ENCODE measurements at regions not wholly inside any gene's neighbourhood (a gene's known extent, or its start where the extent isn't known, plus 50 kb on each side); places are given as distances from the start of the nearest gene placed in this dataset.

DNA sequence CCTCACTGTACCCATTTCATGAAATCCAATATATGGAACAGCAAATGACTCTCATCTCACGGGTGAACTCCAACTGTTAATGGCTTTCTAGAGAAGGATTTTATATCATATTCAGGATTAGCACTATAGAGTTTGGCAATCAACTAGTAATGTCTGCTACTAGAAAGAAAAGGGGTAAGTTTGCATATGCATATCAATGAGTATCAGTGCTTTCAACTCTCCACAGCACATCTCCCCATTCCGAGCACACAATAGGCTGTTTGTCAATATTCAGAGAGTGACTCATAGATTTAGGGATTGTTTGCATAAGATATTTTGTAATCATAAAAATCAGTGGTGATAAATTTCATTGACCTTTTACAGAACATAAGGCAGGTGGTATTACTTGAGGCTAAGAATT lies 163.2 kb upstream of the LMCD1 start:
- no peak overlapping the region for H2AFZ ChIP-seq (ENCODE audit: low read depth, low read length)
- H3K4me1 ChIP-seq (ENCODE audit: control insufficient read depth, insufficient read depth, low read depth, low read length), result no peaks in the 10 kb centered on the region
- peaks cover 0 to 11% of the 10 kb centered on the region in 2 experiments for H3K27me3 ChIP-seq (ENCODE audit: control insufficient read depth in 1 of 2, insufficient read depth in 1 of 2, low read length in 2 of 2)
- no peak overlapping the region for H3K9ac ChIP-seq (ENCODE audit: low read length)
- no peak overlapping the region for H3K27ac ChIP-seq (ENCODE audit: low read length, poor library complexity, severe bottlenecking)
- H2AK5ac ChIP-seq (ENCODE audit: low read length, severe bottlenecking), result no peak overlapping the region
- no peak for DNase-seq
- no peak overlapping the region for H3K18ac ChIP-seq (ENCODE audit: low read depth in 1 of 2, low read length in 2 of 2)
- no peak overlapping the region for H2BK5ac ChIP-seq (ENCODE audit: low read depth, low read length, poor library complexity, severe bottlenecking)
- H3K36me3 ChIP-seq (ENCODE audit: control insufficient read depth in 1 of 2, insufficient read depth in 2 of 2, low read depth in 1 of 2, low read length in 2 of 2), result no peaks in the 10 kb centered on the region
- WGBS, result 89% methylated on average over 1 of the region's 2 CpGs
- no peak overlapping the region for H4K8ac ChIP-seq (ENCODE audit: low read length)
- no peak overlapping the region for H2BK15ac ChIP-seq (ENCODE audit: low read depth, poor library complexity, severe bottlenecking)
- no peak overlapping the region for H4K91ac ChIP-seq (ENCODE audit: low read length)
- H3K4me3 ChIP-seq (ENCODE audit: insufficient read depth in 1 of 2, low read depth in 1 of 2, low read length in 2 of 2), result no peak overlapping the region
- no peak overlapping the region for H3K14ac ChIP-seq (ENCODE audit: low read length in 2 of 2)
- H3K23ac ChIP-seq (ENCODE audit: low read length in 2 of 2), result no peak overlapping the region
- H3K4me2 ChIP-seq (ENCODE audit: low read length, poor library complexity, severe bottlenecking), result no peak overlapping the region
- peaks cover 4% of the 10 kb centered on the region for H3K9me3 ChIP-seq (ENCODE audit: control insufficient read depth, low read length)
- H2BK12ac ChIP-seq (ENCODE audit: low read length in 2 of 2), result no peak overlapping the region
- H3K4ac ChIP-seq (ENCODE audit: low read depth in 1 of 2, low read length in 2 of 2), result no peak overlapping the region
- no peak overlapping the region for H2BK120ac ChIP-seq (ENCODE audit: low read depth, low read length)
- no peaks in the 10 kb centered on the region for H3K79me1 ChIP-seq (replicated peaks; ENCODE audit: low read length, poor library complexity, severe bottlenecking)

DNA sequence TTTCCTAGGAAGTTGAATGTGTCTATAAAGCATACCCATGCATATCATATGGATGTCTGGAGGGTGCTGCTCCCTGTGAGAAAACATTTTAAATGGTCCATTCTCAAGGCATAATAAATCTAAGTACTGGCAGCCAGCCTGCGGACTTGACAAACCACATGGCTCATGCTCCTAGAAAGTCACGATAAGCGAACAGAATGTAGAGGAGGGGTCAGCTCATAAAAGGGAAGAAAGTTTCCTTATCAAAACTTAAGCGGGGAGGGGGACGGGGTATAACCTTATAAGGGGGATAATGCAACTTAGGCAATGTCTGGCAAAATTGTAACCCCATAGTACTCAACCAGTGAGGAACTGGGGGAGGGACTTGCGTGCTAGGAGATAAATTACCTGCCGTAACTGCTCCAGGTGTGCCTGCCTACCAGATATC lies 159.8 kb upstream of the LMCD1 start:
- H3K9me3 ChIP-seq (ENCODE audit: control insufficient read depth, low read length), result peaks cover 23% of the 10 kb centered on the region
- H3K27me3 ChIP-seq (ENCODE audit: control insufficient read depth in 1 of 2, insufficient read depth in 1 of 2, low read length in 2 of 2), result peaks cover 0 to 11% of the 10 kb centered on the region in 2 experiments
- no peak overlapping the region for H2AFZ ChIP-seq (ENCODE audit: low read depth, low read length)
- no peak overlapping the region for H3K4me3 ChIP-seq (ENCODE audit: insufficient read depth in 1 of 2, low read depth in 1 of 2, low read length in 2 of 2)
- H3K9ac ChIP-seq (ENCODE audit: low read length), result no peak overlapping the region
- no peak overlapping the region for H3K4me2 ChIP-seq (ENCODE audit: low read length, poor library complexity, severe bottlenecking)
- H3K14ac ChIP-seq (ENCODE audit: low read length in 2 of 2), result no peak overlapping the region
- H2AK5ac ChIP-seq (ENCODE audit: low read length, severe bottlenecking), result no peak overlapping the region
- no peaks in the 10 kb centered on the region for H3K36me3 ChIP-seq (ENCODE audit: control insufficient read depth in 1 of 2, insufficient read depth in 2 of 2, low read depth in 1 of 2, low read length in 2 of 2)
- H4K8ac ChIP-seq (ENCODE audit: low read length), result no peak overlapping the region
- no peak overlapping the region for H4K91ac ChIP-seq (ENCODE audit: low read length)
- H2BK12ac ChIP-seq (ENCODE audit: low read length in 2 of 2), result no peak overlapping the region
- DNase-seq, result no peak
- H3K18ac ChIP-seq (ENCODE audit: low read depth in 1 of 2, low read length in 2 of 2), result no peak overlapping the region
- 69% methylated on average over 7 of the region's 7 CpGs for WGBS
- no peak overlapping the region for H2BK15ac ChIP-seq (ENCODE audit: low read depth, poor library complexity, severe bottlenecking)
- no peak overlapping the region for H3K27ac ChIP-seq (ENCODE audit: low read length, poor library complexity, severe bottlenecking)
- H3K4ac ChIP-seq (ENCODE audit: low read depth in 1 of 2, low read length in 2 of 2), result no peak overlapping the region
- no peak overlapping the region for H2BK120ac ChIP-seq (ENCODE audit: low read depth, low read length)
- no peak overlapping the region for H3K23ac ChIP-seq (ENCODE audit: low read length in 2 of 2)
- H2BK5ac ChIP-seq (ENCODE audit: low read depth, low read length, poor library complexity, severe bottlenecking), result no peak overlapping the region
- no peaks in the 10 kb centered on the region for H3K79me1 ChIP-seq (replicated peaks; ENCODE audit: low read length, poor library complexity, severe bottlenecking)
- no peaks in the 10 kb centered on the region for H3K4me1 ChIP-seq (ENCODE audit: control insufficient read depth, insufficient read depth, low read depth, low read length)

DNA sequence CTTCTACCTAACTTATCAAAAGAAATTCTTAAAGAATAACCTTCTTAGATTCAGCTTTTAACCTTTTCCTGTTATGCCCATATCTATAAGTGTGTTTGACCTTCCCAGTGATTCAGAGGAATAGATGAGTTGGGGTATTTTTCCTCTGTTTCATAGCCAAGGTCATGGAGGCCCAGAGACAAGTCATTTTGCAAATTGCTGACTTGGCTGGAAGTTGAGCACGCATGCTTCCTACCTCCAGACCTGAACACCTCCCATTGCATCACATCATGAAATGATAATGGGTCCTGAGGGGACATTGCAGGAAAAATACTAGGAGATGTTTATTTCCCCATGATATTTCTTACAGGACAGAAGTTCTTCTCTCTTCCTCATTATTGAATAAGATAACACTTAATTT lies 158.6 kb upstream of the LMCD1 start:
- H3K4me2 ChIP-seq (ENCODE audit: low read length, poor library complexity, severe bottlenecking), result no peak overlapping the region
- H2BK15ac ChIP-seq (ENCODE audit: low read depth, poor library complexity, severe bottlenecking), result no peak overlapping the region
- H3K4me1 ChIP-seq (ENCODE audit: control insufficient read depth, insufficient read depth, low read depth, low read length), result no peaks in the 10 kb centered on the region
- H3K9ac ChIP-seq (ENCODE audit: low read length), result no peak overlapping the region
- H2BK120ac ChIP-seq (ENCODE audit: low read depth, low read length), result no peak overlapping the region
- H3K27ac ChIP-seq (ENCODE audit: low read length, poor library complexity, severe bottlenecking), result no peak overlapping the region
- peaks cover 0 to 6% of the 10 kb centered on the region in 2 experiments for H3K27me3 ChIP-seq (ENCODE audit: control insufficient read depth in 1 of 2, insufficient read depth in 1 of 2, low read length in 2 of 2)
- DNase-seq, result no peak
- WGBS, result no CpG with 5 or more reads among the region's 1 CpG
- no peak overlapping the region for H2BK5ac ChIP-seq (ENCODE audit: low read depth, low read length, poor library complexity, severe bottlenecking)
- H4K91ac ChIP-seq (ENCODE audit: low read length), result no peak overlapping the region
- H3K9me3 ChIP-seq (ENCODE audit: control insufficient read depth, low read length), result peaks cover 28% of the 10 kb centered on the region
- H3K23ac ChIP-seq (ENCODE audit: low read length in 2 of 2), result no peak overlapping the region
- H2AK5ac ChIP-seq (ENCODE audit: low read length, severe bottlenecking), result no peak overlapping the region
- H4K8ac ChIP-seq (ENCODE audit: low read length), result no peak overlapping the region
- H2BK12ac ChIP-seq (ENCODE audit: low read length in 2 of 2), result no peak overlapping the region
- no peaks in the 10 kb centered on the region for H3K36me3 ChIP-seq (ENCODE audit: control insufficient read depth in 1 of 2, insufficient read depth in 2 of 2, low read depth in 1 of 2, low read length in 2 of 2)
- no peaks in the 10 kb centered on the region for H3K79me1 ChIP-seq (replicated peaks; ENCODE audit: low read length, poor library complexity, severe bottlenecking)
- H3K4me3 ChIP-seq (ENCODE audit: insufficient read depth in 1 of 2, low read depth in 1 of 2, low read length in 2 of 2), result no peak overlapping the region
- H3K4ac ChIP-seq (ENCODE audit: low read depth in 1 of 2, low read length in 2 of 2), result no peak overlapping the region
- H3K18ac ChIP-seq (ENCODE audit: low read depth in 1 of 2, low read length in 2 of 2), result no peak overlapping the region
- no peak overlapping the region for H3K14ac ChIP-seq (ENCODE audit: low read length in 2 of 2)
- no peak overlapping the region for H2AFZ ChIP-seq (ENCODE audit: low read depth, low read length)

GRCh38 chr3:8345398-8345797 lies 156.2 kb upstream of the LMCD1 start:
- Histone ChIP-seq H3K4ac (ENCODE audit: low read depth in 1 of 2, low read length in 2 of 2) (no peak overlapping the region), H2BK12ac (ENCODE audit: low read length in 2 of 2) (no peak overlapping the region), H2BK120ac (ENCODE audit: low read depth, low read length) (no peak overlapping the region), H3K36me3 (ENCODE audit: control insufficient read depth in 1 of 2, insufficient read depth in 2 of 2, low read depth in 1 of 2, low read length in 2 of 2) (no peaks in the 10 kb centered on the region), H2AFZ (ENCODE audit: low read depth, low read length) (no peak overlapping the region), H4K8ac (ENCODE audit: low read length) (no peak overlapping the region), H3K23ac (ENCODE audit: low read length in 2 of 2) (no peak overlapping the region), H3K4me3 (ENCODE audit: insufficient read depth in 1 of 2, low read depth in 1 of 2, low read length in 2 of 2) (no peak overlapping the region), H3K9ac (ENCODE audit: low read length) (no peak overlapping the region), H3K18ac (ENCODE audit: low read depth in 1 of 2, low read length in 2 of 2) (no peak overlapping the region), H3K27me3 (ENCODE audit: control insufficient read depth in 1 of 2, insufficient read depth in 1 of 2, low read length in 2 of 2) (peaks cover 0 to 4% of the 10 kb centered on the region in 2 experiments), H3K4me2 (ENCODE audit: low read length, poor library complexity, severe bottlenecking) (no peak overlapping the region), H2BK5ac (ENCODE audit: low read depth, low read length, poor library complexity, severe bottlenecking) (no peak overlapping the region), H3K4me1 (ENCODE audit: control insufficient read depth, insufficient read depth, low read depth, low read length) (no peaks in the 10 kb centered on the region), H4K91ac (ENCODE audit: low read length) (no peak overlapping the region), H3K27ac (ENCODE audit: low read length, poor library complexity, severe bottlenecking) (no peak overlapping the region), H2BK15ac (ENCODE audit: low read depth, poor library complexity, severe bottlenecking) (no peak overlapping the region), H2AK5ac (ENCODE audit: low read length, severe bottlenecking) (no peak overlapping the region), H3K14ac (ENCODE audit: low read length in 2 of 2) (no peak overlapping the region), H3K79me1 (replicated peaks; ENCODE audit: low read length, poor library complexity, severe bottlenecking) (no peaks in the 10 kb centered on the region), H3K9me3 (ENCODE audit: control insufficient read depth, low read length) (peaks cover 37% of the 10 kb centered on the region)
- no peak for DNase-seq

Data from mesenchymal stem cell (in vitro differentiated cells and primary cell).